ENCODE measurements at regions not wholly inside any gene's neighbourhood (a gene's known extent, or its start where the extent isn't known, plus 50 kb on each side); places are given as distances from the start of the nearest gene placed in this dataset.

- TF ChIP-seq CTCF (conservative IDR thresholded peaks at IDR 0.05; ENCODE audit: low read length) (no peak), EZH2phosphoT487 (IDR thresholded peaks at IDR 0.05; ENCODE audit: borderline replicate concordance) (no peak)
- H3K36me3 ChIP-seq (ENCODE audit: insufficient read depth, low read length): no peaks in the 10 kb centered on the region
These were observed 191.7 kb upstream of the NAALADL2 start for GRCh38 chr3:174667386-174667785.

DNA sequence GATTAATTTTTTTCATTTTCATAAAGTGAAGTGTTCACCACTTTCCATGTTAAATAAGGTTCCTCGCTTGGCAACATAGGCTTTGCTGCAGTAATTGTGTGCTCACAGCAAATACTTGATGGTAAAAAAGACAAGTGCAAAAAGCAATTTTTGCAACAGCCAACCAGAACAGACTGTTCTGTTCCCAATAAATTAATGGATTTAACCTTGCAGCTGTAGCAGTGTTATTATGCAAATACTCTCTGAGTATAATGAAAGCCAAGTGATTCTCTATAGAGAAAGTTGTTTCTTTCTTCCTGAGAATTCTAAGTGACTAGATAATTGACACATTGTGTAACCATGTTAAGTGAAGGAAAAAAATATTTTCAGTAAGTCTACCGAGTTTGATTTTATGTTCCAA, 183.7 kb upstream of the NAALADL2 start:
- no peaks in the 10 kb centered on the region for H3F3A ChIP-seq (ENCODE audit: low read depth)
- H2AFZ ChIP-seq (ENCODE audit: low read length): no peak overlapping the region
- H4K20me1 ChIP-seq (ENCODE audit: insufficient read depth, low read length, poor library complexity, severe bottlenecking): no peaks in the 10 kb centered on the region
- no peaks in the 10 kb centered on the region for H3K36me3 ChIP-seq (ENCODE audit: insufficient read depth, low read length)
- H3K4me2 ChIP-seq (ENCODE audit: low read depth, low read length, poor library complexity, severe bottlenecking): no peak overlapping the region
- H3K9ac ChIP-seq (ENCODE audit: low read depth, low read length, poor library complexity, severe bottlenecking): no peak overlapping the region
- no peaks in the 10 kb centered on the region for H3K79me2 ChIP-seq (ENCODE audit: insufficient read depth, low read length)
- H3K9me3 ChIP-seq (ENCODE audit: insufficient read depth, low read depth, low read length): no peaks in the 10 kb centered on the region
- TF ChIP-seq EZH2phosphoT487 (IDR thresholded peaks at IDR 0.05; ENCODE audit: borderline replicate concordance) (no peak), CTCF (conservative IDR thresholded peaks at IDR 0.05; ENCODE audit: low read length) (no peak)
- H3K9me2 ChIP-seq (replicated peaks; ENCODE audit: low read depth, low read length): no peaks in the 10 kb centered on the region
- no peak overlapping the region for H3K4me3 ChIP-seq (ENCODE audit: low read length, poor library complexity, severe bottlenecking)
- no peaks in the 10 kb centered on the region for H3K4me1 ChIP-seq (ENCODE audit: insufficient read depth, low read length, poor library complexity, severe bottlenecking)
- H3K27me3 ChIP-seq (ENCODE audit: insufficient read depth, low read length, poor library complexity, severe bottlenecking): no peaks in the 10 kb centered on the region

More at GRCh38 chr3:174667386-174667785, 191.7 kb upstream of the NAALADL2 start:
- no peaks in the 10 kb centered on the region for H4K20me1 ChIP-seq (ENCODE audit: insufficient read depth, low read length, poor library complexity, severe bottlenecking)
- H3K9ac ChIP-seq (ENCODE audit: low read depth, low read length, poor library complexity, severe bottlenecking): no peak overlapping the region
- H3K4me2 ChIP-seq (ENCODE audit: low read depth, low read length, poor library complexity, severe bottlenecking): no peak overlapping the region
- H3K4me3 ChIP-seq (ENCODE audit: low read length, poor library complexity, severe bottlenecking): no peak overlapping the region
- no peaks in the 10 kb centered on the region for H3K4me1 ChIP-seq (ENCODE audit: insufficient read depth, low read length, poor library complexity, severe bottlenecking)
- H3K9me3 ChIP-seq (ENCODE audit: insufficient read depth, low read depth, low read length): no peaks in the 10 kb centered on the region
- H3K79me2 ChIP-seq (ENCODE audit: insufficient read depth, low read length): no peaks in the 10 kb centered on the region
- H3K27me3 ChIP-seq (ENCODE audit: insufficient read depth, low read length, poor library complexity, severe bottlenecking): no peaks in the 10 kb centered on the region
- no peak overlapping the region for H2AFZ ChIP-seq (ENCODE audit: low read length)
- no peaks in the 10 kb centered on the region for H3K9me2 ChIP-seq (replicated peaks; ENCODE audit: low read depth, low read length)
- H3F3A ChIP-seq (ENCODE audit: low read depth): no peaks in the 10 kb centered on the region

- H3K9me3 ChIP-seq (ENCODE audit: insufficient read depth, low read depth, low read length): no peaks in the 10 kb centered on the region
- no peak overlapping the region for H3K9ac ChIP-seq (ENCODE audit: low read depth, low read length, poor library complexity, severe bottlenecking)
- H3K4me2 ChIP-seq (ENCODE audit: low read depth, low read length, poor library complexity, severe bottlenecking): no peak overlapping the region
- H3K9me2 ChIP-seq (replicated peaks; ENCODE audit: low read depth, low read length): no peaks in the 10 kb centered on the region
- H3K27me3 ChIP-seq (ENCODE audit: insufficient read depth, low read length, poor library complexity, severe bottlenecking): no peaks in the 10 kb centered on the region
- H3K4me1 ChIP-seq (ENCODE audit: insufficient read depth, low read length, poor library complexity, severe bottlenecking): no peaks in the 10 kb centered on the region
- TF ChIP-seq CTCF (conservative IDR thresholded peaks at IDR 0.05; ENCODE audit: low read length) (no peak), EZH2phosphoT487 (IDR thresholded peaks at IDR 0.05; ENCODE audit: borderline replicate concordance) (no peak)
- no peaks in the 10 kb centered on the region for H3F3A ChIP-seq (ENCODE audit: low read depth)
- no peak overlapping the region for H3K4me3 ChIP-seq (ENCODE audit: low read length, poor library complexity, severe bottlenecking)
- no peaks in the 10 kb centered on the region for H4K20me1 ChIP-seq (ENCODE audit: insufficient read depth, low read length, poor library complexity, severe bottlenecking)
- H2AFZ ChIP-seq (ENCODE audit: low read length): no peak overlapping the region
- H3K79me2 ChIP-seq (ENCODE audit: insufficient read depth, low read length): no peaks in the 10 kb centered on the region
- H3K36me3 ChIP-seq (ENCODE audit: insufficient read depth, low read length): no peaks in the 10 kb centered on the region
These were observed 177.3 kb upstream of the NAALADL2 start for GRCh38 chr3:174681784-174682183.

Measured in Loucy (cell line).